ENCODE measurements at regions not wholly inside any gene's neighbourhood (a gene's known extent, or its start where the extent isn't known, plus 50 kb on each side); places are given as distances from the start of the nearest gene placed in this dataset.

- no peak for DNase-seq (ENCODE audit: low spot score)
Observed at GRCh38 chr2:181341855-181342600, 115.2 kb upstream of the ITGA4 start.

DNA sequence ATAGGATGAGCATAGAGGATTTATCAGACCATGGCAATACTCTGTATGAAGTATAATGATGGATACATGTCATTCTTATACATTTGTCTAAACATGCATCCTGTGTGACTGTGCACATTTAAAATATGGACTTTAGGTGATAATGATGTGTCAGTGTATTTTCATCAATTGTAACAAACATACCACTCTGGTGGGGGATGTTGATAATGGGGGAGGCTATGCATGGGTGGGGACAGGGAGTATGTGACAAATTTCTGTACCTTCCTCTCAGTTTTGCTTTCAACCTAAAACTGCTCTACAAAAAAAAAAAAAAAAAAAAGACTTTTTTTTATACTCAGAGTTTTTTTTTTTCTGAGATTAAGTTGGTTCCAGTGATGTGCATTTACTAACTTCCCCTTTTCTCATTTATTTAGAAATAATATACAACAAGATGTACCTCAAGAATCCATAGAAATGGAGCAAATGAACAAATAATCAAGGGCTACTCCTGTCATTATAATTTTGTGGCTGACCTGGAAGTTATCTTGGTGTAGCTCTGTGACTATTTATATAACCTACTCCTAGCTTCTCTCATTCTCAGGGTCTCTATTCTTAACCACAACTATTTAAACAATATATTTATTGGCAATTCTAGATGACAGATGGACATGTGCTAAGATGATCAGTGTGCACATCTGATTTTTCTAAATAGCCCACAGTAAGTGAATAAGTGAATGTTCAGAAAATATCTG lies 108.9 kb upstream of the ITGA4 start:
- DNase-seq (ENCODE audit: low spot score) = no peak

GRCh38 chr2:181352158-181352557 lies 105.0 kb upstream of the ITGA4 start:
- no peak for DNase-seq (ENCODE audit: low spot score)

GRCh38 chr2:181354626-181355025 lies 102.6 kb upstream of the ITGA4 start:
- no peak for DNase-seq (ENCODE audit: low spot score)

DNA sequence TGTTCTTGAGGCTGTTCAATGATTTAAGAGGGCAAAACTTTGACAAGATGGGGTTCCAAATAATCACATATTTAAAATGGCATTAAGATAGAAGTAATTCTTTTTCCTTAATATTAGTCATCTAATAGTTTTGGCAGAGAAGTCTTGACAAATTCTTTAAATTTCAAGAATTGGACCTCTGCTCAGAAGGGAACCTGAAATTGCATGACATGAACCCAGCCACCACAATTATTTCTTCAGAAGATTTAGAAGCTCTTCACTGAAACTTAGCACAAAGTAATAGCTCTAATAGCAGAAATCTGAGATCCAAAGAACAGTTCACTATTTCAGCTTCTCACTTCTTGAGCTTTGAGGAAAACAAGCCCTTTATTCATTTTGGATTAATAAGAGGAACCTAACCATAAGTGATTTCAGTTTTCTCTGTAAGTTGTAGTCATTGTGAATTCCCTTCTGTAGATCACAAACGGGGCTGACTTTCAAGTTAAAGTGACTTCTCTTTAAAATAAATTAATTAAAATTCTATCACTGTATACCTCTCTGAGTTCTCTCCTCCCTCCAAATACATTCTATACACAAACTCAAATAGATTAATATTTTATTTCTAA lies 100.6 kb upstream of the ITGA4 start:
- DNase-seq (ENCODE audit: low spot score) = no peak

- no peak for DNase-seq (ENCODE audit: low spot score)
Observed at GRCh38 chr2:181357979-181358378, 99.2 kb upstream of the ITGA4 start.

GRCh38 chr2:181362561-181362960 lies 94.6 kb upstream of the ITGA4 start:
- DNase-seq (ENCODE audit: low spot score) = no peak

- no peak for DNase-seq (ENCODE audit: low spot score)
Observed at GRCh38 chr2:181363164-181363563, 94.0 kb upstream of the ITGA4 start.

GRCh38 chr2:181364492-181365170 lies 92.6 kb upstream of the ITGA4 start:
- no peak for DNase-seq (ENCODE audit: low spot score)

DNA sequence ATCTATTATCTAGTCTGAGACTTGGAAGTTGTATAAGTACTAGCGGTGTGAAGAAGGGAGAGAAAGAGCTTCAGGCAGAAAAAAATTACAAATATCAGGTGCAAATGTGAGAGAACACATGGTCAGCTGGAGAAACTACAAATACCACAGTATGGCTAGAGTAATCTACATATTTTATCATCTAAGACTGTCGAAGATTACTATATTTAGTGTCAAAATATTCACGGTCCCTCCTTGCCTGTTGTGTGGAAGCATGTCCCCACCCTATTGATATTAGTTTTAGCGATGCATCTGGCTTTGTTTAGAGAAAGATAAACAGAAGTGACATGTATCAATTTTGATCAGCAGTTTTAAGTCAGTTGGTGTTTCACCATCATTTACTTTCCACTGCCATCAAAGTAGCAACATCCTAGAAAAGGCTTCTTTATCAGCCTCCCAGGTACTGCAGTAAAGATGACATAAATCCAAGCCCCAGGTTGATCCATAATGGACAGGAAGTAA lies 90.5 kb upstream of the ITGA4 start:
- DNase-seq (ENCODE audit: low spot score) = no peak

GRCh38 chr2:181367411-181367810 lies 89.8 kb upstream of the ITGA4 start:
- DNase-seq (ENCODE audit: low spot score) = no peak

DNA sequence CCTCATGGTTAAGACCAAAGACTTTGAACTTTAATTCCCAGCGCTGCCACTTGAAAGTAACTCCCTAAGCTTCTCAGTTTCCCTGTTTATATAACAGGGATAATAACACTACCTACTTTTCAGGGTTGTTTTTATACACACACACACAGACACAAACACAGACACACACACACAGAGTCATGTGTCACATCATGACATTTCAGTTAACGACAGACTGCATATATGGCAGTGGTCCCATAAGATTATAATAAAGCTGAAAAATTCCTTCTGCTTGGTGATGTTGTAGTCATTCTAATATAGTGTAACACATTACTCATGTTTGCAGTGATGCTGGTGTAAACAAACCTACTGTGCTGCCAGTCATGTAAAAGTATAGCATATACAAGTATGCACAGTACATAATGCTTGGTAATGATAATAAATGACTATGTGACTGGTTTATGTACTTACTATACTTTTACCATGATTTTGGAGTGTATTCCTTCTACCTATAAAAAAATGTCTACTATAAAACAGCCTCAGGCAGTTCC lies 89.2 kb upstream of the ITGA4 start:
- DNase-seq (ENCODE audit: low spot score) = no peak

- no peak for DNase-seq (ENCODE audit: low spot score)
Observed at GRCh38 chr2:181370126-181370525, 87.1 kb upstream of the ITGA4 start.

GRCh38 chr2:181371195-181371594 lies 86.0 kb upstream of the ITGA4 start:
- no peak for DNase-seq (ENCODE audit: low spot score)

DNA sequence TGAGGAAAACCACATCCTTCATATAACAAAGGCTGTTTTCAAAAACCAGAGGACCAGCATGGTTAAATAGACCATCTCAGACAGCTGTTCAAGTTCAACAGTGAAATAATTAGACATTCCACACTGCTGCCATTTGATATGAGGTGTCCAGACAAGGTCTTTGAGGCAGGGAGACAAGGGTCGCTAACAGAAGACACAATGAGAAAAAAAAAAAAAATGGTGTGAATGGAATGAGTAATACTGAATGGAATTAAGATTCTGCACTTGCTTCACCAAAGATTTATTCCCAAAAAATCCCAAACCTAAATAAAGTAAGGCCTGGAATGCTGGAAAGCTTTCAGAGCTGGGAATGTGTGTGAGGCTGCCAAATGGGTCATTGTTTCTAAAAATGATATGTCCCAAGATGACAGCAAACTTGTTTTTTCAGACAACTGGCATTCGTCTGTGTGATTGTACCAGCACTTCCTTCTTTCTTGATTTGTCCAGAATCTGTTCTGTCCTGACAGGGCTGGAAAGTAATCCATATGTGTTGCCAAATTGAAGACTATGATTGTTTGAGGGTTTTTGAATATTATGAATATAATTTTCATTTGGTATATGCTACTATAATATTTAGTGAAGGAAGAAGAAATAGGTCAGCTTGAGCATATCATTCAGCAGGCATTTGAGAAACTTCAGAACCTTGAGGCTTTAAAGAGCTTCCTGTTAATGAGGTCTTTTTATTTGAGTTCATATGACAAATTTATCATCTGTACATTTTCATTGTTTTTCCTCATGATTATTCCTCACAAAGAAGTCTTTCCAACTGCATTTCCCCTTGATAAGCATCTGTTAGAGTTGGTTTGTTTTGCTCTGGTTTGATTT lies 85.2 kb upstream of the ITGA4 start:
- no peak for DNase-seq (ENCODE audit: low spot score)

DNA sequence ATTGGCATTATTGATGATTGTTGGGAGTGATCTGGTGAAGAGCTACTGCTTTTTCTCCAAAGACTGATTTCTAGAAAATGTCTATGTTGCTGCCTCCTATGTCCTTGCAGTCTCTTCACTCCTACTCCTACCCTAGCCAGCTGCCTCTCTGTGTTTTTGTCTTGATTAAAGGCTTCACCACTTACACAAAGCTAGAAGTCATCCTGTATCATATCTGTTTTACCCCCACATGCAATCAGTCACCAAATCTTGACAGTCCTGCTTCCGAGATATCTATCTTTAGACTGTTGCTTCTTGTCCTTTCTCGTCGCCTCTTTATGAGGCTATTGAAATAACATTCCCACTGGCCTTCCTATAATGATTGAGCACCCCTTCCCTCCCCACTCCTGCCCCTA lies 84.5 kb upstream of the ITGA4 start:
- DNase-seq (ENCODE audit: low spot score) = no peak

DNA sequence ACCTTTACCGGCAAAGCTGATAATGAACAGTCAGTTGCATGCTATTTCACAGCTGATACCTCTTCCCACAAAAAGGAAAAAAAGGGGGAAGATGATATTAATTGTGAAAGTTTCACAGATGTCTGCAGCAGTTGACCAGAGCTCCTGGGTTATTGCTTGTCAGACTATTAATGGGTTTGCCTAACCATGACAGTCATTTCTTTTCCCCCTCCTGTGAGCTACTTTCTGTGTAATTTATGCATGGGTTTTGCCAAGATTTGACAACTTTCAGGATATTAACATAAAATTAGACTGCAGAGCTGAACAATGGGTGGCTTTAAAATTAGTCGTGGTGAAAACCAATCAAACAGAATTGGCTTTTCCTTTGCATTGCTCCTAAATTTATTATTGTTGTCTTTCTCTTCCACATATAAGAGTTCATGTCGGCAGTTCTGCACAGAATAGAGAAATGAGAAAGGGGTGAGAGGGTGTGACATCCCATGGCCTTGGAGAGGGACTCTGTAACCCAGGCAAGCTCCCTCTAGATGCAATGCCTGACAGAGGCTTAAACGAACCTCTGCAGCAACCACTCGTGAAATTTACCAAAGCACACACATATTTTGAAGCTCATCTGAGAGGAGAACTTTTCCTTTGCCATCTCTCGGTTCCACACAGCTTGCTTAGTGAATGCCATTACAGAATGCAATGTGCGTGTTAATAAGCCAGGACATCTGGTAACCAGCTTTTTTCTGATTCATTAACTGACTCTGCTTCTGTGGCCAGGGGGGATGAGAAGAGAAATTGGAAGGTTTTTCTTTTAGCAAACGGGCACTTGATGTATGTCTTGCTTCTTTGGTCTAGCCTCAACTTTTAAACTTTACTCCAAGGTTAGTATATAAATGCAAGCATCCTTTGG lies 82.2 kb upstream of the ITGA4 start:
- no peak for DNase-seq (ENCODE audit: low spot score)

DNA sequence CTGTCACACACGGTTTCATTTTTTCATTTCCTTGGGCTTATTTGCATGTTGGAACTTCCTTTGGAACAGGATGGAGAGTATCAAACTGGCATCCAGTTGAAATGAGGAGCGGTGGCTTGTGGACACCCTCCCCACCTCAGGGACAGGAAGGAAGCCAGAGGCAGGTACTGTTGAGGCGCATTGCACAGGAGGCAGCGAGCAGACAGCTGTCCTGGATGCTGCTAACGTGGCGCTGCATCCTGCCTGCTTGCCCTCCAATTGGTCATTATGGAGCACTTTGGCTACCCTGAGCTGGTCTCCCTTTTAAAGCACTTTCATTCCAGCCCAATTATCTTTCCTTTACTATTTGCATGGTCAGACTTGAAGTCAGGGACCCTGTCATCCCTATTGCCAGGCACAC lies 80.7 kb upstream of the ITGA4 start:
- DNase-seq (ENCODE audit: low spot score) = no peak

- no peak for DNase-seq (ENCODE audit: low spot score)
Observed at GRCh38 chr2:181376999-181377398, 80.2 kb upstream of the ITGA4 start.

- DNase-seq (ENCODE audit: low spot score) = no peak
Observed at GRCh38 chr2:181378491-181378890, 78.7 kb upstream of the ITGA4 start.

All from D341Med (cell line).